Caco-2 (cell line): ENCODE measurements at regions not wholly inside any gene's neighbourhood (a gene's known extent, or its start where the extent isn't known, plus 50 kb on each side); places are given as distances from the start of the nearest gene placed in this dataset.

Source experiments
- BruUV-seq: library from RNA; stranded (reverse); fragments of 400-500 nt; replicated peaks from 2 replicates; lab custom pipeline; 2021; lab: Mats Ljungman, UMichigan
- CTCF ChIA-PET: fragments of 300-600 bp; sonication (Branson Sonifier 250); formaldehyde crosslinking; loops from one replicate; lab custom pipeline; 2022; ENCODE audit warnings: antibody characterized with exemption; lab: Charles Lee
- POLR2A ChIA-PET: fragments of 300-600 bp; sonication (Branson Sonifier 250); formaldehyde crosslinking; loops from one replicate; lab custom pipeline; 2022; ENCODE audit warnings: antibody characterized with exemption; lab: Charles Lee
- DNase-seq, 2 experiments: peaks; one replicate each; pipeline versions ENCODE4 v3.0.0 to v3.0.0-alpha.2; 2020 to 2022
- H3K27me3 ChIP-seq: replicated peaks from 2 replicates; pipeline ENCODE4 v1.6.0; 2011; ENCODE audit warnings: low read length; ENCODE audit not compliant: control insufficient read depth, insufficient read depth
- H3K36me3 ChIP-seq: 2 replicates; pipeline ENCODE4 v1.5.1; 2011; ENCODE audit warnings: low read length; ENCODE audit not compliant: control insufficient read depth, insufficient read depth
- H3K4me1 ChIP-seq: fragments of 250-450 bp; sonication (Bioruptor Pico); 2 replicates; pipeline ENCODE4 v1.5.1; 2020; ENCODE audit warnings: mild to moderate bottlenecking
- H3K4me3 ChIP-seq: 2 replicates; pipeline ENCODE4 v1.5.1; 2011; ENCODE audit warnings: low read depth, mild to moderate bottlenecking, control low read depth, low read length
- H3K9me3 ChIP-seq: fragments of 250-450 bp; sonication (Bioruptor Pico); 2 replicates; pipeline ENCODE4 v1.5.1; 2020; ENCODE audit warnings: mild to moderate bottlenecking, moderate library complexity
- H3K27ac Mint-ChIP-seq: one replicate; pipeline ENCODE4 v1.8.0; 2022; ENCODE audit warnings: mixed read lengths; ENCODE audit not compliant: unreplicated experiment
- H3K27me3 Mint-ChIP-seq: one replicate; pipeline ENCODE4 v1.8.0; 2022; ENCODE audit warnings: mixed read lengths; ENCODE audit not compliant: insufficient read depth, unreplicated experiment
- H3K36me3 Mint-ChIP-seq: one replicate; pipeline ENCODE4 v1.8.0; 2022; ENCODE audit warnings: mild to moderate bottlenecking, mixed read lengths; ENCODE audit not compliant: insufficient read depth, unreplicated experiment
- H3K4me1 Mint-ChIP-seq: one replicate; pipeline ENCODE4 v1.8.0; 2022; ENCODE audit warnings: low read depth, mixed read lengths; ENCODE audit not compliant: unreplicated experiment
- H3K4me3 Mint-ChIP-seq: one replicate; pipeline ENCODE4 v1.8.0; 2022; ENCODE audit warnings: mild to moderate bottlenecking, moderate library complexity, mixed read lengths; ENCODE audit not compliant: unreplicated experiment
- H3K9me3 Mint-ChIP-seq: one replicate; pipeline ENCODE4 v1.8.0; 2022; ENCODE audit warnings: mixed read lengths; ENCODE audit not compliant: unreplicated experiment
- intact Hi-C: fragments of 100-400 bp; cut with micrococcal nuclease; formaldehyde crosslinking; loops from one replicate; pipeline ENCODE4 v1.10.0; 2022; ENCODE audit not compliant: unreplicated experiment
- TF ChIP-seq, protein P1 (sequence below), 2 experiments: fragments of 200-600 bp in 1 of 2; IDR thresholded peaks; 1 replicate in 1 of 2; 2 replicates in 1 of 2; pipeline versions ENCODE4 v1.5.1 to v1.8.0; 2011 to 2022; ENCODE audit warnings: antibody characterized with exemption in 1 of 2, control low read depth in 1 of 2, inconsistent platforms in 1 of 2, low read depth in 1 of 2, low read length in 1 of 2, mild to moderate bottlenecking in 1 of 2, moderate library complexity in 1 of 2; ENCODE audit not compliant: insufficient read depth in 1 of 2, severe bottlenecking in 1 of 2, unreplicated experiment in 1 of 2

GRCh38 chr2:225911019-225911418 lies 511.5 kb downstream of the NYAP2 start:
- H3K4me1 ChIP-seq, result no peaks in the 10 kb centered on the region
- TF ChIP-seq, protein P1, sequence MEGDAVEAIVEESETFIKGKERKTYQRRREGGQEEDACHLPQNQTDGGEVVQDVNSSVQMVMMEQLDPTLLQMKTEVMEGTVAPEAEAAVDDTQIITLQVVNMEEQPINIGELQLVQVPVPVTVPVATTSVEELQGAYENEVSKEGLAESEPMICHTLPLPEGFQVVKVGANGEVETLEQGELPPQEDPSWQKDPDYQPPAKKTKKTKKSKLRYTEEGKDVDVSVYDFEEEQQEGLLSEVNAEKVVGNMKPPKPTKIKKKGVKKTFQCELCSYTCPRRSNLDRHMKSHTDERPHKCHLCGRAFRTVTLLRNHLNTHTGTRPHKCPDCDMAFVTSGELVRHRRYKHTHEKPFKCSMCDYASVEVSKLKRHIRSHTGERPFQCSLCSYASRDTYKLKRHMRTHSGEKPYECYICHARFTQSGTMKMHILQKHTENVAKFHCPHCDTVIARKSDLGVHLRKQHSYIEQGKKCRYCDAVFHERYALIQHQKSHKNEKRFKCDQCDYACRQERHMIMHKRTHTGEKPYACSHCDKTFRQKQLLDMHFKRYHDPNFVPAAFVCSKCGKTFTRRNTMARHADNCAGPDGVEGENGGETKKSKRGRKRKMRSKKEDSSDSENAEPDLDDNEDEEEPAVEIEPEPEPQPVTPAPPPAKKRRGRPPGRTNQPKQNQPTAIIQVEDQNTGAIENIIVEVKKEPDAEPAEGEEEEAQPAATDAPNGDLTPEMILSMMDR (IDR thresholded peaks at IDR 0.05; ENCODE audit: insufficient read depth in 1 of 2, low read depth in 1 of 2, low read length in 1 of 2, severe bottlenecking in 1 of 2, unreplicated experiment in 1 of 2), result no peak
- Mint-ChIP-seq H3K27me3 (no peaks in the 10 kb centered on the region), H3K27ac (no peak overlapping the region), H3K9me3 (peaks cover under 1% of the 10 kb centered on the region), H3K4me3 (no peak overlapping the region), H3K36me3 (no peaks in the 10 kb centered on the region), H3K4me1 (no peaks in the 10 kb centered on the region)
- no peaks in the 10 kb centered on the region for H3K9me3 ChIP-seq
- BruUV-seq, result no TSS peak
- ChIA-PET POLR2A (no interaction called here), CTCF (no interaction called here)
- no peak for DNase-seq
- no peak overlapping the region for H3K4me3 ChIP-seq
- intact Hi-C loops, result no loop called here
- H3K27me3 ChIP-seq, result no peaks in the 10 kb centered on the region
- no peaks in the 10 kb centered on the region for H3K36me3 ChIP-seq

- no peaks in the 10 kb centered on the region for H3K27me3 ChIP-seq
- H3K4me3 ChIP-seq, result no peak overlapping the region
- H3K4me1 Mint-ChIP-seq, result no peaks in the 10 kb centered on the region
- no peak overlapping the region for H3K27ac Mint-ChIP-seq
- intact Hi-C loops, result no loop called here
- no peaks in the 10 kb centered on the region for H3K36me3 ChIP-seq
- POLR2A ChIA-PET, result no interaction called here
- no peak for DNase-seq
- no peaks in the 10 kb centered on the region for H3K4me1 ChIP-seq
- peaks cover under 1% of the 10 kb centered on the region for H3K27me3 Mint-ChIP-seq
- CTCF ChIA-PET, result no interaction called here
- H3K9me3 ChIP-seq, result no peaks in the 10 kb centered on the region
- TF ChIP-seq, protein P1 (IDR thresholded peaks at IDR 0.05; ENCODE audit: insufficient read depth in 1 of 2, low read depth in 1 of 2, low read length in 1 of 2, severe bottlenecking in 1 of 2, unreplicated experiment in 1 of 2), result no peak
- no peaks in the 10 kb centered on the region for H3K36me3 Mint-ChIP-seq
- no peak overlapping the region for H3K4me3 Mint-ChIP-seq
- no TSS peak for BruUV-seq
- peaks cover 11% of the 10 kb centered on the region for H3K9me3 Mint-ChIP-seq
These were observed 495.6 kb downstream of the NYAP2 start for GRCh38 chr2:225895126-225895525.

DNA sequence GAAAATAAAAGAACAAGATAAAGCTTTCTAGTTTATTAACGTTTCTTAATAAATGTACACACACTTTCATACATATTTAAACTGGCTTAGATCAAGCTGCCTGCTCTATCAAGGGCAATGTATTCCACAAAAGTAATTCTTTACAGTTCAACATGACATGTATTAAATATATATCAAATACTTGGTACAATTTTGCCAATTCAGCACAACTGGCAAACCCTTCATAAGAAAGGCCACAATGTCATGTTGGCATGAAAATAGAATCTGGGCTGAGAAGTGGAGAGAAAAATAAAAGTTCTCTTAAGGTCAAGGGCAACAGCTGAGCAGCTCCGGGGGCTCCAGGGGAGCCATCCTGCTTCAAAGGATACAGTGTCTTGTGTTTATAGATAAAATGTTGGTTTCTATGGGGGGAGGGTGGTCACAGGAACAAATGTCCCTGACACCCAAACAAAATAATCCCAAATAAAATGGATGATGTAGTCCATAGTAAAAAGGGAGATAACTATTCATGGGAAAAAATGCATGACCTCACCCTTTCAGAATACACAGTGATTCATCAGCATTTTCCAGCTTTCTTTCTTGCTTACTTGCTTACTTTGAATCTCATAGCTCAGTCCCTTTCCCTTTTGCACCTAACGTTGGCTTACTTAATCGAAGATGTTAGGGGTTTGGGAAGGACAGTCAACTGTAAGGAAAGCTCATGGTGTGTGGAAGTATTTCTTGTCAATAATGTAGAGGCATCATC lies 494.9 kb downstream of the NYAP2 start:
- TF ChIP-seq, protein P1 (IDR thresholded peaks at IDR 0.05; ENCODE audit: insufficient read depth in 1 of 2, low read depth in 1 of 2, low read length in 1 of 2, severe bottlenecking in 1 of 2, unreplicated experiment in 1 of 2), result no peak
- no peak overlapping the region for H3K4me3 ChIP-seq
- no peaks in the 10 kb centered on the region for H3K27me3 ChIP-seq
- intact Hi-C loops, result loop anchor here (5.0 kb wide), 1 partner anchor 138 kb away; no protein-coding TSS in a partner anchor
- no peak overlapping the region for H3K4me3 Mint-ChIP-seq
- no peak overlapping the region for H3K27ac Mint-ChIP-seq
- H3K9me3 Mint-ChIP-seq, result peaks cover 11% of the 10 kb centered on the region
- no peaks in the 10 kb centered on the region for H3K27me3 Mint-ChIP-seq
- BruUV-seq, result no TSS peak
- no peaks in the 10 kb centered on the region for H3K9me3 ChIP-seq
- ChIA-PET POLR2A (no interaction called here), CTCF (no interaction called here)
- H3K36me3 Mint-ChIP-seq, result no peaks in the 10 kb centered on the region
- H3K4me1 ChIP-seq, result no peaks in the 10 kb centered on the region
- H3K36me3 ChIP-seq, result no peaks in the 10 kb centered on the region
- no peak for DNase-seq
- no peaks in the 10 kb centered on the region for H3K4me1 Mint-ChIP-seq
